Type B pancreatic cell (in vitro differentiated cells): ENCODE measurements at regions not wholly inside any gene's neighbourhood (a gene's known extent, or its start where the extent isn't known, plus 50 kb on each side); places are given as distances from the start of the nearest gene placed in this dataset.

ENCODE experiments used
- DNase-seq: peaks from one replicate; pipeline ENCODE4 v3.0.0; 2021; ENCODE audit warnings: mixed read lengths; ENCODE audit not compliant: unreplicated experiment; ENCODE audit errors: extremely low spot score
- H3K27ac Mint-ChIP-seq: 2 replicates; pipeline ENCODE4 v1.8.0; 2021; ENCODE audit warnings: mild to moderate bottlenecking, mixed read lengths
- H3K27me3 Mint-ChIP-seq: 2 replicates; pipeline ENCODE4 v1.8.0; 2021; ENCODE audit warnings: mixed read lengths
- H3K36me3 Mint-ChIP-seq: 2 replicates; pipeline ENCODE4 v1.8.0; 2021; ENCODE audit warnings: mixed read lengths
- H3K4me1 Mint-ChIP-seq: one replicate; pipeline ENCODE4 v1.8.0; 2021; ENCODE audit warnings: mixed read lengths; ENCODE audit not compliant: unreplicated experiment
- H3K4me3 Mint-ChIP-seq: 2 replicates; pipeline ENCODE4 v1.8.0; 2021; ENCODE audit warnings: mild to moderate bottlenecking, mixed read lengths
- H3K9me3 Mint-ChIP-seq: 2 replicates; pipeline ENCODE4 v1.8.0; 2021; ENCODE audit warnings: mixed read lengths
- CTCF ChIP-seq: fragments of 200-600 bp; sonication (generic); conservative IDR thresholded peaks from 2 replicates; pipeline ENCODE4 v1.5.0; 2021; ENCODE audit warnings: antibody characterized with exemption, mild to moderate bottlenecking

GRCh38 chr11:97893612-97894011 is 1127.1 kb upstream of the CNTN5 start:
- TF ChIP-seq CTCF, result no peak
- H3K9me3 Mint-ChIP-seq, result no peaks in the 10 kb centered on the region
- DNase-seq, result no peak
- no peaks in the 10 kb centered on the region for H3K4me1 Mint-ChIP-seq
- no peak overlapping the region for H3K27ac Mint-ChIP-seq
- H3K36me3 Mint-ChIP-seq, result no peaks in the 10 kb centered on the region
- no peaks in the 10 kb centered on the region for H3K27me3 Mint-ChIP-seq
- H3K4me3 Mint-ChIP-seq, result no peak overlapping the region

GRCh38 chr11:97894978-97895377 is 1125.8 kb upstream of the CNTN5 start:
- H3K9me3 Mint-ChIP-seq, result no peaks in the 10 kb centered on the region
- no peak overlapping the region for H3K27ac Mint-ChIP-seq
- no peaks in the 10 kb centered on the region for H3K4me1 Mint-ChIP-seq
- no peak for DNase-seq
- no peaks in the 10 kb centered on the region for H3K36me3 Mint-ChIP-seq
- no peak for TF ChIP-seq CTCF
- H3K4me3 Mint-ChIP-seq, result no peak overlapping the region
- no peaks in the 10 kb centered on the region for H3K27me3 Mint-ChIP-seq

GRCh38 chr11:97895572-97895971 is 1125.2 kb upstream of the CNTN5 start:
- DNase-seq, result no peak
- no peak overlapping the region for H3K27ac Mint-ChIP-seq
- H3K27me3 Mint-ChIP-seq, result no peaks in the 10 kb centered on the region
- no peaks in the 10 kb centered on the region for H3K9me3 Mint-ChIP-seq
- H3K4me1 Mint-ChIP-seq, result no peaks in the 10 kb centered on the region
- no peaks in the 10 kb centered on the region for H3K36me3 Mint-ChIP-seq
- TF ChIP-seq CTCF, result no peak
- no peak overlapping the region for H3K4me3 Mint-ChIP-seq

GRCh38 chr11:97902828-97903227 is 1117.9 kb upstream of the CNTN5 start:
- no peaks in the 10 kb centered on the region for H3K36me3 Mint-ChIP-seq
- DNase-seq, result no peak
- H3K4me3 Mint-ChIP-seq, result no peak overlapping the region
- H3K9me3 Mint-ChIP-seq, result no peaks in the 10 kb centered on the region
- no peak for TF ChIP-seq CTCF
- no peak overlapping the region for H3K27ac Mint-ChIP-seq
- no peaks in the 10 kb centered on the region for H3K4me1 Mint-ChIP-seq
- no peaks in the 10 kb centered on the region for H3K27me3 Mint-ChIP-seq

GRCh38 chr11:97905101-97905500 is 1115.6 kb upstream of the CNTN5 start:
- no peaks in the 10 kb centered on the region for H3K36me3 Mint-ChIP-seq
- no peak for TF ChIP-seq CTCF
- H3K4me1 Mint-ChIP-seq, result no peaks in the 10 kb centered on the region
- H3K27me3 Mint-ChIP-seq, result no peaks in the 10 kb centered on the region
- H3K4me3 Mint-ChIP-seq, result no peak overlapping the region
- DNase-seq, result no peak
- H3K9me3 Mint-ChIP-seq, result no peaks in the 10 kb centered on the region
- H3K27ac Mint-ChIP-seq, result no peak overlapping the region

- Mint-ChIP-seq H3K27me3 (no peaks in the 10 kb centered on the region), H3K36me3 (no peaks in the 10 kb centered on the region), H3K4me3 (no peak overlapping the region), H3K27ac (no peak overlapping the region), H3K4me1 (no peaks in the 10 kb centered on the region), H3K9me3 (no peaks in the 10 kb centered on the region)
- no peak for DNase-seq
- TF ChIP-seq CTCF, result no peak
Measured at GRCh38 chr11:97905671-97906070, 1115.1 kb upstream of the CNTN5 start.
